ENCODE measurements at regions not wholly inside any gene's neighbourhood (a gene's known extent, or its start where the extent isn't known, plus 50 kb on each side); places are given as distances from the start of the nearest gene placed in this dataset.

GRCh38 chr1:217249857-217250256 is 381.0 kb downstream of the GPATCH2 start:
- no peak for TF ChIP-seq TAF1 (IDR thresholded peaks at IDR 0.05; ENCODE audit: low read depth)
- TF ChIP-seq YY1 (IDR thresholded peaks at IDR 0.05; ENCODE audit: low read depth), result no peak
- no peak for TF ChIP-seq CREB1 (IDR thresholded peaks at IDR 0.05; ENCODE audit: low read depth)
- TF ChIP-seq FOXM1 (IDR thresholded peaks at IDR 0.05; ENCODE audit: borderline replicate concordance, low read depth), result no peak
- TF ChIP-seq TCF12 (IDR thresholded peaks at IDR 0.05; ENCODE audit: low read depth), result no peak
- TF ChIP-seq REST (IDR thresholded peaks at IDR 0.05; ENCODE audit: low read depth), result no peak
- TF ChIP-seq CEBPB (IDR thresholded peaks at IDR 0.05), result no peak
